Tibial artery (tissue), 4 donors: ENCODE measurements at regions not wholly inside any gene's neighbourhood (a gene's known extent, or its start where the extent isn't known, plus 50 kb on each side); places are given as distances from the start of the nearest gene placed in this dataset.

ENCODE experiments used
- DNase-seq, 2 donors: peaks; one replicate each; pipeline ENCODE4 v3.0.0-alpha.2; 2019
- H3K27ac ChIP-seq, 2 donors: fragments of 200-600 bp; sonication (generic) in 1 of 2; 1 replicate in 1 of 2; 2 replicates in 1 of 2; pipeline ENCODE4 v1.5.1; 2018 to 2019; ENCODE audit warnings: mild to moderate bottlenecking in 1 of 2
- H3K27me3 ChIP-seq, 2 donors: fragments of 200-600 bp; sonication (generic) in 1 of 2; one replicate each; pipeline versions ENCODE4 v1.5.1 to v1.6.0; 2016 to 2019
- H3K36me3 ChIP-seq, 3 donors: fragments of 200-600 bp; sonication (generic) in 2 of 3; one replicate each; pipeline ENCODE4 v1.5.1; 2016 to 2019; ENCODE audit warnings: mild to moderate bottlenecking in 2 of 3
- H3K4me1 ChIP-seq, 4 donors: fragments of 200-600 bp; sonication (generic) in 2 of 4; 1 replicate in 3 of 4; 2 replicates in 1 of 4; pipeline ENCODE4 v1.5.1; 2016 to 2019
- H3K4me3 ChIP-seq, 2 donors: fragments of 200-600 bp; sonication (generic) in 1 of 2; 1 replicate in 1 of 2; 2 replicates in 1 of 2; pipeline ENCODE4 v1.5.1; 2018 to 2019; ENCODE audit warnings: mild to moderate bottlenecking in 2 of 2
- H3K9me3 ChIP-seq, 3 donors: fragments of 200-600 bp; sonication (generic) in 1 of 3; one replicate each; pipeline ENCODE4 v1.5.1; 2016 to 2019
- CTCF ChIP-seq, 2 experiments: fragments of 200-600 bp in 1 of 2; fragments of 450-650 bp in 1 of 2; IDR thresholded peaks; one replicate each; pipeline ENCODE4 v1.5.1; 2017 to 2019; ENCODE audit warnings: antibody characterized with exemption in 2 of 2, mild to moderate bottlenecking in 1 of 2, moderate library complexity in 1 of 2
- intact Hi-C: fragments of 100-400 bp; cut with DNase I; formaldehyde crosslinking; loops from one replicate; pipeline ENCODE4 v1.15.0; 2023; ENCODE audit warnings: low total_unique reads

- Histone ChIP-seq H3K9me3 (no peaks in the 10 kb centered on the region), H3K4me3 (no peak overlapping the region), H3K4me1 (peaks cover 0 to 28% (median 18%) of the 10 kb centered on the region in 4 donors), H3K27ac (no peak overlapping the region), H3K36me3 (peaks cover 4 to 10% (median 9%) of the 10 kb centered on the region in 3 donors), H3K27me3 (no peaks in the 10 kb centered on the region)
- no peak for DNase-seq
- no peak for TF ChIP-seq CTCF (IDR thresholded peaks at IDR 0.05)
- intact Hi-C loops: loop anchor here (10.0 kb wide), 1 partner anchor 342 kb away; no protein-coding TSS in a partner anchor
Observed at GRCh38 chr3:124562769-124563168, 167.5 kb upstream of the UMPS start.

- intact Hi-C loops: loop anchor here (10.0 kb wide), 1 partner anchor 341 kb away; no protein-coding TSS in a partner anchor
- no peak for DNase-seq
- Histone ChIP-seq H3K36me3 (peaks cover 4 to 10% (median 9%) of the 10 kb centered on the region in 3 donors), H3K4me3 (no peak overlapping the region), H3K27ac (no peak overlapping the region), H3K27me3 (no peaks in the 10 kb centered on the region), H3K9me3 (no peaks in the 10 kb centered on the region), H3K4me1 (peaks cover 0 to 22% (median 16%) of the 10 kb centered on the region in 4 donors)
- no peak for TF ChIP-seq CTCF (IDR thresholded peaks at IDR 0.05)
Observed at GRCh38 chr3:124563376-124563775, 166.9 kb upstream of the UMPS start.

- Histone ChIP-seq H3K36me3 (peaks cover 4 to 23% (median 9%) of the 10 kb centered on the region in 3 donors), H3K4me1 (peaks cover 0 to 6% (median 3%) of the 10 kb centered on the region in 4 donors), H3K9me3 (no peaks in the 10 kb centered on the region), H3K27ac (no peak overlapping the region), H3K4me3 (no peak overlapping the region), H3K27me3 (no peaks in the 10 kb centered on the region)
- peak; percentile 62 to 72 for DNase-seq
- TF ChIP-seq CTCF (IDR thresholded peaks at IDR 0.05): peak; percentile 74 to 84
- intact Hi-C loops: loop anchor here (2.0 to 10.0 kb wide), 2 partner anchors 124 to 340 kb away; no protein-coding TSS in a partner anchor
Observed at GRCh38 chr3:124565013-124565412, 165.2 kb upstream of the UMPS start.

GRCh38 chr3:124565551-124565950 is 164.7 kb upstream of the UMPS start:
- no peak overlapping the region for H3K4me3 ChIP-seq
- H3K4me1 ChIP-seq: peaks cover 0 to 3% (median 2%) of the 10 kb centered on the region in 4 donors
- DNase-seq: no peak
- peaks cover 4 to 23% (median 9%) of the 10 kb centered on the region in 3 donors for H3K36me3 ChIP-seq
- H3K27me3 ChIP-seq: no peaks in the 10 kb centered on the region
- no peaks in the 10 kb centered on the region for H3K9me3 ChIP-seq
- intact Hi-C loops: loop anchor here (2.0 to 10.0 kb wide), 2 partner anchors 123 to 339 kb away; no protein-coding TSS in a partner anchor
- no peak overlapping the region for H3K27ac ChIP-seq
- TF ChIP-seq CTCF (IDR thresholded peaks at IDR 0.05): no peak

GRCh38 chr3:124566701-124567100 is 163.6 kb upstream of the UMPS start:
- no peak for DNase-seq
- no peak for TF ChIP-seq CTCF (IDR thresholded peaks at IDR 0.05)
- peaks cover 0 to 3% (median 2%) of the 10 kb centered on the region in 4 donors for H3K4me1 ChIP-seq
- H3K4me3 ChIP-seq: no peak overlapping the region
- H3K27ac ChIP-seq: no peak overlapping the region
- H3K9me3 ChIP-seq: no peaks in the 10 kb centered on the region
- intact Hi-C loops: loop anchor here (10.0 kb wide), 1 partner anchor 338 kb away; no protein-coding TSS in a partner anchor
- peaks cover 4 to 23% (median 9%) of the 10 kb centered on the region in 3 donors for H3K36me3 ChIP-seq
- no peaks in the 10 kb centered on the region for H3K27me3 ChIP-seq
